Jurkat, Clone E6-1 (cell line): ENCODE measurements at regions not wholly inside any gene's neighbourhood (a gene's known extent, or its start where the extent isn't known, plus 50 kb on each side); places are given as distances from the start of the nearest gene placed in this dataset.
"Not testable (repeated sequence)": the region's sequence is repeated elsewhere in the genome, so short reads cannot be mapped to it uniquely, and the experiment has no call there.

Source experiments
- DNase-seq: peaks from one replicate; pipeline ENCODE4 v3.0.0-alpha.2; 2011; ENCODE audit warnings: low read depth, low spot score
- H3K4me3 ChIP-seq: 2 replicates; pipeline ENCODE4 v1.5.1; 2011; ENCODE audit warnings: mild to moderate bottlenecking, low read length, control low read depth, moderate library complexity

- H3K4me3 ChIP-seq: no peak overlapping the region
- no peak for DNase-seq
These were observed 285.7 kb downstream of the PPP1R3A start for GRCh38 chr7:113633073-113633472.

DNA sequence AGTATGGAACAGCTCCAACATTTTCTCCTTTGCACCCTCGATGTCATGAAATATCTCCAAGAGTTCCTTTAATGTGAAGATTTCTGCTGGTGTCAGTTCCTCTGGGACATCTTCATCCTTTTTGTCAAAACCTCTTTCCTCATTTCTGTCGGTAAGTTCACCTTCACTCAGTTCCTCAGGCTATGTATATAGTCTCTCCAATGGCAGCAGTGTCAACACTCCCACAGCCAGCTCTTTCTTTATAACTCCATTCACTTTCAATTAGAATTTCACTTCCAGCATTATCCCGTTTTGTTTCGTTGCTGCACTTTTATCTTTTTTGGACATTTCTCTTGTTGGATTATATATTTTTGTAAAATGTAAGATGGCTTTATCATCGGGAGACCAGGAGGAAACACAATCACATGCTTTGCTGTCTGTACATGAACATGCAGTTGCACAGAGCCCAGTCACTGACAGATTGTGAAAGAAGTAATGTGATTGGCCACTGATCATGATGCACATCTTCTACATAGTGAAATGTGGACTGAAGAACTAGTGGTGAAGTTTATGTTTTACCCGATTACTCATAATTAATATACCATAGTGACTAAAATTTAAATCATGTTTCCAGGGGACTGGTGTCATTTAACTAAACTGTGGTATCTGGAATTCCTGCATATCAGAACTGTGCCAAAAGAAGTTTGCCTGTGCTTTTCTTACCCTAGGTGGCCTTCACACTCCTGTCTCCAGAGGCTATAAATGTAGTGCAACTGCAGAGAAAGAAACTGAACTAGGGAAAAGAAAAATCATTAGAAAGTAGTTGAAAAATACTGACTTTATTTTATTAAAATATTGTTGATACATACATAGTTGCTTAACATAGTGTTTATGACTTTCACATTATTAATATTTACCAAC lies 289.6 kb downstream of the PPP1R3A start:
- no peak overlapping the region for H3K4me3 ChIP-seq
- DNase-seq: no peak

- no peak for DNase-seq
- no peak overlapping the region for H3K4me3 ChIP-seq
These were observed 293.2 kb downstream of the PPP1R3A start for GRCh38 chr7:113625494-113626102.

GRCh38 chr7:113622796-113623195 lies 296.0 kb downstream of the PPP1R3A start:
- no peak for DNase-seq
- H3K4me3 ChIP-seq: no peak overlapping the region

DNA sequence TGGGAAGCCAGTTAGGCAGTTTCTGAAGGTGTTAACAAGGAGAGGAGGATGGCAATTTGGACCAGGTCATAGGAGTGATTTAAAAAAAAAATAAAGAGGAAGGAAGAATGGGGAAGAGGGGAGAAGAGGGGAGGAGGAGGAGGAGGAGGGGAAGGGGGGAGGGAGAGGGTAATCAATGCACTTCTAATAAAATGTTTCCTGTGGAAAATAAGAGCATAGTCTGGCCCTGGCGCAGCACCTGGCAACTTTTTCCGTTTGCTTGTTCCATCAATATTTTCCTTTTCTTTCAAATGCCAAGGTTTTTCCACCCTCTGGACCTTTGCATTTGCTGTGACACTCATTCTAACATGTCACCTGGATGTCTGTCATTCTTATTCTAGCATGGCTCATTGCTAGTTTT lies 308.2 kb downstream of the PPP1R3A start:
- H3K4me3 ChIP-seq: no peak overlapping the region
- no peak for DNase-seq

DNA sequence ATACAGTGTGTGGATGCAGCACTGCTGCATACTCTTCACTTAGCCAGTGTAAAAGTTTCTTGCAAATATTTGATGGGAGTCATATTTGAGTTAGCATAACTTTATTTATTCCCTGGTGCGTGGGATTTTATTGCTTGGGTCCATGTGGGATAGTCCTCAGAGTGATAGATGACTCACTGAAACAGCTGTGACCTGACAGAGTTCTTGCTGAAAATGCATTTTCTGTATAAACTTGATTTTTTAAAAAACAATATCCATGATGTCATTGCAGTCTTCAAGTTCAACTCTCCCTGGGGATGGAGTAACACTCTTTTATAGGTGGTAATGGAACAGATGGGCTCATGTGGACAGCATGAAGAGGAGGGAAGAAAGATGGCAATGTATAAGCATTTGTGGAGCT lies 310.0 kb downstream of the PPP1R3A start:
- no peak overlapping the region for H3K4me3 ChIP-seq
- no peak for DNase-seq

GRCh38 chr7:113606325-113606724 lies 312.5 kb downstream of the PPP1R3A start:
- no peak for DNase-seq
- H3K4me3 ChIP-seq: no peak overlapping the region

DNA sequence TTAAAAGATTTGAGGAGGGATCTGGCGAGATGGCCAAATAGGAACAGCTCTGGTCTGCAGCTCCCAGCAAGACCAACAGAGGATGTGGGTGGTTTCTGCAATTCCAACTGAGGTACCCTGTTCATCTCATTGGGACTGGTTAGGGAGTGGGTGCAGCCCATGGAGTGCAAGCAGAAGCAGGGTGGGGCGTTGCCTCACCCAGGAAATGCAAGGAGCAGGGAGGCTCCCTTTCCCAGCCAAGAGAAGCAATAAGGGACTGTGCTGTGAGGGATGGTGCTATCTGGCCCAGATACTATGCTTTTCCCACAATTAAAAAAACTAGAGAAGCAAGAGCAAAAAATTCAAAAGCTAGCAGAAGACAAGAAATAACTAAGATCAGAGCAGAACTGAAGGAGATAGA lies 318.4 kb downstream of the PPP1R3A start:
- H3K4me3 ChIP-seq, DNase-seq: not testable (repeated sequence)

GRCh38 chr7:113593455-113593854 lies 325.4 kb downstream of the PPP1R3A start:
- H3K4me3 ChIP-seq, DNase-seq: not testable (repeated sequence)

DNA sequence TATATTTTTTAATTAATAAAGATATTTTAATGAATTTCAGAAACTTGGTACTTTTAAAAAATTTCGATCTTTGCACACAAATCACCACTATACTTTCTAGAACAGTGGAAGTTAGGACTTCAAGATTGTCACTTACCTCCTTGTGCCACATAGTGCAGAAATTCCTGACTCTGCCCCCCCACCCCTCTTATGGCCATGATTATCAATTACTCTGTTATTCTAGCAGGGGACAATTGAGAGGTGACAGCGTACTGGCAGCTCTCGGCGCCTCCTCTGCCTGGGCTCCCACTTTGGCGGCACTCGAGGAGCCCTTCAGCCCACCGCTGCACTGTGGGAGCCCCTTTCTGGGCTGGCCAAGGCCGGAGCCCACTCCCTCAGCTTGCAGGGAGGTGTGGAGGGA lies 325.9 kb downstream of the PPP1R3A start:
- H3K4me3 ChIP-seq, DNase-seq: not testable (repeated sequence)

- no peak overlapping the region for H3K4me3 ChIP-seq
- no peak for DNase-seq
These were observed 336.3 kb downstream of the PPP1R3A start for GRCh38 chr7:113582471-113582870.

DNA sequence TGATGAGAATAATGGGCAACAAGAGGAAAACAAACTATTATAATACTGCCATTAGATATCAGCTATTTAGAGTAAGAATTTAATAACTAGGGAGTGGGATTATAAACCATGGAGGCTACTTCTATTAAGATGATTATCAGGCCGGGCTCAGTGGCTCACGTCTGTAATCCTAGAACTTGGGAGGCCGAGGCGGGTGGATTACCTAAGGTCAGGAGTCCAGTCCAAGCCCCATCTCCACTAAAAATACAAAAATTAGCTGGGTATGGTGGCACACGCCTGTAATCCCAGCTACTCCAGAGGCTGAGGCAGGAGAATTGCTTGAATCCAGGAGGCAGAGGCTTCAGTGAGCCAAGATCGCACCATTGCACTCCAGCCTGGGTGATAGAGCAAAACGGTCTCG lies 355.6 kb downstream of the PPP1R3A start:
- DNase-seq: not testable (repeated sequence)

GRCh38 chr7:113562801-113563200 lies 356.0 kb downstream of the PPP1R3A start:
- no peak overlapping the region for H3K4me3 ChIP-seq
- no peak for DNase-seq

More for the DNA sequence above, 355.6 kb downstream of the PPP1R3A start:
- H3K4me3 ChIP-seq: not testable (repeated sequence)

DNA sequence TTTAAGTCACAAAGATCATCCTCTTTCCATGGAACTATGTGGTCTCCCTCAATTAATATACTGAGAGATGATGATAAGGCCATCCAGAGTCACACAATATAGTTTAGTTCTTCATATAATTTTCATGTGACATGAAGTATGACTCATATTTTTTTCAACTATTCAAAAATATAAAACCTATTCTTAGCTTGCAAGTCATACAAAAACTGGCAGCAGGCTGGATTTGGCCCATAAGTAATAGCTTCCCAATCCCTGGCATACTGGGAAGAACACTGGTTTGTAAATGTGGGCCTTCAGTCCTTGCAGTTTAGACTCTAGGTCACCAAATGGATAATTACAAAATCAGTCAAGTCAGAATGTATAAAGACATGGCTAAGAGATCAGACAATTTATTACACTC lies 356.6 kb downstream of the PPP1R3A start:
- DNase-seq: no peak
- no peak overlapping the region for H3K4me3 ChIP-seq

- no peak overlapping the region for H3K4me3 ChIP-seq
- no peak for DNase-seq
These were observed 357.4 kb downstream of the PPP1R3A start for GRCh38 chr7:113561446-113561845.

- no peak overlapping the region for H3K4me3 ChIP-seq
- no peak for DNase-seq
These were observed 367.8 kb downstream of the PPP1R3A start for GRCh38 chr7:113550966-113551365.

DNA sequence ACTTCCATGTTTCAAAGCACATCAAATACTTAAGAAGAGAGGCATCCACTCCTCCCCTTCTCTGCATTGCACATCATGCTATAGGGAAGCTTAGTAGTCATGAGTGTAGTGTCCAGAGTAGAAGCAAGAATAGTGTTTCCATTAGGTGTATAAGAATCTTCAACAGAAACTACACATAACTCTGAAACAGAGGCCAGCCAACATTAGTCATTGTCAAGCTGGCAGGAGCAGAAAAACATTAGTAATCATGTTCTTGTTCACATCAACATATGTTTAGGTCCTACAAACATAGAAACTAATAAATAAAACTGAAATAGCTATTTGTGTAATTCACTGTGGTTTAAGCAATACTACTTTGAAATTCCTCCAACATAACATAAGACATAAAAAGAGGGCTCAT lies 370.2 kb downstream of the PPP1R3A start:
- DNase-seq: no peak
- no peak overlapping the region for H3K4me3 ChIP-seq

- no peak for DNase-seq
- no peak overlapping the region for H3K4me3 ChIP-seq
These were observed 370.7 kb downstream of the PPP1R3A start for GRCh38 chr7:113548137-113548536.

GRCh38 chr7:113521468-113521867 lies 397.3 kb downstream of the PPP1R3A start:
- H3K4me3 ChIP-seq: no peak overlapping the region
- DNase-seq: no peak

DNA sequence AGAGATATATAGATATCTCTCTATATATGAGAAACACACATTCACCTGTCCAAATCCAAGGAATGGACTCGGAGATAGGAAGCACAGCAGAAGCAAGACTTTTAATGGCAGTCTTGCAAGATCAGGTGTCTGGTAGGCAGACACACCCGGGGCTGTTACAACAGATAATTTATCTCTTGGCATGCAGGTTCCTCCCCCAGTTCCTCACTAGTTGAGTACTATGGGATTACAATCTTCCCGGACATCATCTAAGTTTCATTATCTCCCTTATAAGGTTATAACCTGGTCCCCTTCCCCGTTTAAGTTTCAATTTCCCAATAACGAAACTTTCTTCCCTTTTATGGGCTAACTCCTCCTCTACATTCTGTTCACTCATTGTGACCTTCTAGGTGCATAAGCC lies 399.3 kb downstream of the PPP1R3A start:
- H3K4me3 ChIP-seq: no peak overlapping the region
- DNase-seq: no peak

- no peak for DNase-seq
- H3K4me3 ChIP-seq: no peak overlapping the region
These were observed 386.3 kb upstream of the SMIM30 start for GRCh38 chr7:113504691-113505090.
